ENCODE measurements at regions not wholly inside any gene's neighbourhood (a gene's known extent, or its start where the extent isn't known, plus 50 kb on each side); places are given as distances from the start of the nearest gene placed in this dataset.

GRCh38 chr9:89951675-89952074 lies 346.9 kb downstream of the GADD45G start (continued):
- TF ChIP-seq CHD7 (IDR thresholded peaks at IDR 0.05; ENCODE audit: insufficient replicate concordance, low read length) (no peak), KDM5A (IDR thresholded peaks at IDR 0.05; ENCODE audit: low read length) (no peak), SP2 (IDR thresholded peaks at IDR 0.05; ENCODE audit: low read length) (no peak), GABPA (IDR thresholded peaks at IDR 0.05; ENCODE audit: borderline replicate concordance, insufficient read depth, low read length) (no peak), SUZ12 (IDR thresholded peaks at IDR 0.05; ENCODE audit: low read length) (no peak), ASH2L (IDR thresholded peaks at IDR 0.05; ENCODE audit: low read length) (no peak), RXRA (IDR thresholded peaks at IDR 0.05; ENCODE audit: insufficient read depth, low read depth, low read length) (no peak), SAP30 (IDR thresholded peaks at IDR 0.05; ENCODE audit: insufficient read depth, insufficient replicate concordance, low read length) (no peak), HDAC6 (IDR thresholded peaks at IDR 0.05; ENCODE audit: low read depth, low read length) (no peak)

All from H1 (cell line).